SK-N-SH treated with all-trans-retinoic acid at 6 μM for 48 hours (cell line): ENCODE measurements at regions not wholly inside any gene's neighbourhood (a gene's known extent, or its start where the extent isn't known, plus 50 kb on each side); places are given as distances from the start of the nearest gene placed in this dataset.

Experiments
- ATAC-seq: fragments of 200-7000 bp; cut with Tn5 transposase; 3 replicates; pipeline ENCODE4 v1.9.1; 2020; ENCODE audit warnings: mild to moderate bottlenecking, moderate library complexity
- ARNTL ChIP-seq: fragments of 450-650 bp; formaldehyde crosslinking; IDR thresholded peaks from 2 replicates; pipeline ENCODE4 v1.5.0; 2020; ENCODE audit warnings: low read depth, mild to moderate bottlenecking, moderate library complexity, borderline replicate concordance
- BACH2 ChIP-seq: fragments of 250-450 bp; sonication (Bioruptor Pico); IDR thresholded peaks from 2 replicates; pipeline ENCODE4 v1.9.0; 2021; ENCODE audit warnings: mild to moderate bottlenecking, borderline replicate concordance
- CSDC2 ChIP-seq: fragments of 250-450 bp; sonication (Bioruptor Pico); IDR thresholded peaks from 2 replicates; pipeline ENCODE4 v1.5.0; 2020; ENCODE audit warnings: mild to moderate bottlenecking, moderate library complexity
- ESRRG ChIP-seq: fragments of 250-450 bp; sonication (Bioruptor Pico); IDR thresholded peaks from 2 replicates; pipeline ENCODE4 v1.6.1; 2021; ENCODE audit warnings: mild to moderate bottlenecking
- ISL1 ChIP-seq: fragments of 250-450 bp; sonication (Bioruptor Pico); IDR thresholded peaks from 2 replicates; pipeline ENCODE4 v2.1.2; 2022; ENCODE audit warnings: mild to moderate bottlenecking, moderate library complexity
- OSR1 ChIP-seq: fragments of 250-450 bp; sonication (Bioruptor Pico); IDR thresholded peaks from 2 replicates; pipeline ENCODE4 v1.8.0; 2022; ENCODE audit warnings: moderate library complexity, mild to moderate bottlenecking, inconsistent platforms
- PPARA ChIP-seq: fragments of 250-450 bp; sonication (Bioruptor Pico); IDR thresholded peaks from 2 replicates; pipeline ENCODE4 v1.5.0; 2020; ENCODE audit warnings: mild to moderate bottlenecking, borderline replicate concordance
- RARB ChIP-seq: fragments of 250-450 bp; sonication (Bioruptor Pico); IDR thresholded peaks from 2 replicates; pipeline ENCODE4 v1.8.0; 2021; ENCODE audit warnings: mild to moderate bottlenecking, moderate library complexity
- TCF4 ChIP-seq: fragments of 250-450 bp; sonication (Bioruptor Pico); IDR thresholded peaks from 2 replicates; pipeline ENCODE4 v1.8.0; 2021; ENCODE audit warnings: mild to moderate bottlenecking, moderate library complexity, borderline replicate concordance
- TOX ChIP-seq: fragments of 250-450 bp; sonication (Bioruptor Pico); IDR thresholded peaks from 2 replicates; pipeline ENCODE4 v1.8.0; 2021; ENCODE audit warnings: mild to moderate bottlenecking, moderate library complexity, borderline replicate concordance
- ZC3H10 ChIP-seq: fragments of 250-450 bp; sonication (Bioruptor Pico); IDR thresholded peaks from 2 replicates; pipeline ENCODE4 v1.5.1; 2021; ENCODE audit warnings: mild to moderate bottlenecking, moderate library complexity
- ZFP3 ChIP-seq: fragments of 250-450 bp; sonication (Bioruptor Pico); IDR thresholded peaks from 2 replicates; pipeline ENCODE4 v1.5.0; 2020; ENCODE audit warnings: mild to moderate bottlenecking, moderate library complexity
- ZFP30 ChIP-seq: fragments of 450-650 bp; formaldehyde crosslinking; IDR thresholded peaks from 2 replicates; pipeline ENCODE4 v1.5.0; 2022; ENCODE audit warnings: mild to moderate bottlenecking, moderate library complexity
- ZNF565 ChIP-seq: fragments of 450-650 bp; formaldehyde crosslinking; conservative IDR thresholded peaks from 2 replicates; pipeline ENCODE4 v1.5.0; 2020; ENCODE audit warnings: low read depth, mild to moderate bottlenecking, moderate library complexity
- ZNF70 ChIP-seq: fragments of 450-650 bp; formaldehyde crosslinking; IDR thresholded peaks from 2 replicates; pipeline ENCODE4 v1.5.0; 2020; ENCODE audit warnings: mild to moderate bottlenecking, moderate library complexity
- ZNF8 ChIP-seq: fragments of 450-650 bp; formaldehyde crosslinking; IDR thresholded peaks from 2 replicates; pipeline ENCODE4 v1.5.0; 2020; ENCODE audit warnings: mild to moderate bottlenecking, moderate library complexity
- TF ChIP-seq, protein P1 (sequence below): fragments of 250-450 bp; sonication (Bioruptor Pico); IDR thresholded peaks from 2 replicates; pipeline ENCODE4 v1.5.1; 2021; ENCODE audit warnings: mild to moderate bottlenecking, moderate library complexity
- TF ChIP-seq, protein P2 (sequence below): fragments of 250-450 bp; sonication (Bioruptor Pico); IDR thresholded peaks from 2 replicates; pipeline ENCODE4 v1.8.0; 2021; ENCODE audit warnings: low read depth, mild to moderate bottlenecking, moderate library complexity, borderline replicate concordance
- TF ChIP-seq, protein P3 (sequence below): fragments of 250-450 bp; sonication (Bioruptor Pico); IDR thresholded peaks from 2 replicates; pipeline ENCODE4 v1.8.0; 2020; ENCODE audit warnings: mild to moderate bottlenecking, moderate library complexity, borderline replicate concordance
- TF ChIP-seq, protein P4 (sequence below): fragments of 250-450 bp; sonication (Bioruptor Pico); IDR thresholded peaks from 2 replicates; pipeline ENCODE4 v1.5.1; 2020; ENCODE audit warnings: low read depth, mild to moderate bottlenecking, moderate library complexity
- TF ChIP-seq, protein P5 (sequence below): fragments of 250-450 bp; sonication (Bioruptor Pico); IDR thresholded peaks from 2 replicates; pipeline ENCODE4 v1.5.0; 2020; ENCODE audit warnings: mild to moderate bottlenecking, moderate library complexity

DNA sequence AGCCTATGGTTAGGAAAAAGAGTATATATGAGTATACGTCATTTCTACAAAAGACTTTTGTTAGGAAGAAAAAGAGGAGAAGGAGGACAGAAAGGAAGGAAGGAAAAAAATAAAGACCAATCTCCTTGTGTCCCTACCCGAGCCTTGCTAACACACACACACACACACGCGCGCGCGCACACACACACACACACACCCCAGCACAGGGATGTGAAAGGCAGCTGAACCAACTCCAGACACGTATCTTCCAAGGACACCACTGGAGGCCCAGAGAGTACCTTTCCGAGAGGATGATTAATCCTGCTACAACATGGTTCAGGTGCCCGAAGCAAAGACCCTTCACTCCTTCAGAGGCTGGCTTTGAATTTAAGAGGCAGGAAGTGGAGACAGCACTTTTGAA is 56.9 kb upstream of the GALNT10 start:
- no peak for TF ChIP-seq ESRRG
- TF ChIP-seq ISL1 (CRISPR knock-in tag): no peak
- TF ChIP-seq PPARA (CRISPR knock-in tag): no peak
- TF ChIP-seq ZFP3 (CRISPR knock-in tag): no peak
- no peak for TF ChIP-seq RARB (CRISPR knock-in tag)
- TF ChIP-seq ZC3H10 (CRISPR knock-in tag): no peak
- no peak for TF ChIP-seq TOX (CRISPR knock-in tag)
- TF ChIP-seq, protein P1, sequence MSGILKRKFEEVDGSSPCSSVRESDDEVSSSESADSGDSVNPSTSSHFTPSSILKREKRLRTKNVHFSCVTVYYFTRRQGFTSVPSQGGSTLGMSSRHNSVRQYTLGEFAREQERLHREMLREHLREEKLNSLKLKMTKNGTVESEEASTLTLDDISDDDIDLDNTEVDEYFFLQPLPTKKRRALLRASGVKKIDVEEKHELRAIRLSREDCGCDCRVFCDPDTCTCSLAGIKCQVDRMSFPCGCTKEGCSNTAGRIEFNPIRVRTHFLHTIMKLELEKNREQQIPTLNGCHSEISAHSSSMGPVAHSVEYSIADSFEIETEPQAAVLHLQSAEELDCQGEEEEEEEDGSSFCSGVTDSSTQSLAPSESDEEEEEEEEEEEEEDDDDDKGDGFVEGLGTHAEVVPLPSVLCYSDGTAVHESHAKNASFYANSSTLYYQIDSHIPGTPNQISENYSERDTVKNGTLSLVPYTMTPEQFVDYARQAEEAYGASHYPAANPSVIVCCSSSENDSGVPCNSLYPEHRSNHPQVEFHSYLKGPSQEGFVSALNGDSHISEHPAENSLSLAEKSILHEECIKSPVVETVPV: no peak
- TF ChIP-seq, protein P2, sequence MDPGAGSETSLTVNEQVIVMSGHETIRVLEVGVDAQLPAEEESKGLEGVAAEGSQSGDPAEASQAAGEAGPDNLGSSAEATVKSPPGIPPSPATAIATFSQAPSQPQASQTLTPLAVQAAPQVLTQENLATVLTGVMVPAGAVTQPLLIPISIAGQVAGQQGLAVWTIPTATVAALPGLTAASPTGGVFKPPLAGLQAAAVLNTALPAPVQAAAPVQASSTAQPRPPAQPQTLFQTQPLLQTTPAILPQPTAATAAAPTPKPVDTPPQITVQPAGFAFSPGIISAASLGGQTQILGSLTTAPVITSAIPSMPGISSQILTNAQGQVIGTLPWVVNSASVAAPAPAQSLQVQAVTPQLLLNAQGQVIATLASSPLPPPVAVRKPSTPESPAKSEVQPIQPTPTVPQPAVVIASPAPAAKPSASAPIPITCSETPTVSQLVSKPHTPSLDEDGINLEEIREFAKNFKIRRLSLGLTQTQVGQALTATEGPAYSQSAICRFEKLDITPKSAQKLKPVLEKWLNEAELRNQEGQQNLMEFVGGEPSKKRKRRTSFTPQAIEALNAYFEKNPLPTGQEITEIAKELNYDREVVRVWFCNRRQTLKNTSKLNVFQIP: no peak
- TF ChIP-seq OSR1 (CRISPR knock-in tag): no peak
- TF ChIP-seq, protein P3, sequence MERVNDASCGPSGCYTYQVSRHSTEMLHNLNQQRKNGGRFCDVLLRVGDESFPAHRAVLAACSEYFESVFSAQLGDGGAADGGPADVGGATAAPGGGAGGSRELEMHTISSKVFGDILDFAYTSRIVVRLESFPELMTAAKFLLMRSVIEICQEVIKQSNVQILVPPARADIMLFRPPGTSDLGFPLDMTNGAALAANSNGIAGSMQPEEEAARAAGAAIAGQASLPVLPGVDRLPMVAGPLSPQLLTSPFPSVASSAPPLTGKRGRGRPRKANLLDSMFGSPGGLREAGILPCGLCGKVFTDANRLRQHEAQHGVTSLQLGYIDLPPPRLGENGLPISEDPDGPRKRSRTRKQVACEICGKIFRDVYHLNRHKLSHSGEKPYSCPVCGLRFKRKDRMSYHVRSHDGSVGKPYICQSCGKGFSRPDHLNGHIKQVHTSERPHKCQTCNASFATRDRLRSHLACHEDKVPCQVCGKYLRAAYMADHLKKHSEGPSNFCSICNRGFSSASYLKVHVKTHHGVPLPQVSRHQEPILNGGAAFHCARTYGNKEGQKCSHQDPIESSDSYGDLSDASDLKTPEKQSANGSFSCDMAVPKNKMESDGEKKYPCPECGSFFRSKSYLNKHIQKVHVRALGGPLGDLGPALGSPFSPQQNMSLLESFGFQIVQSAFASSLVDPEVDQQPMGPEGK (CRISPR knock-in tag): no peak
- TF ChIP-seq ZNF8: no peak
- TF ChIP-seq TCF4 (CRISPR knock-in tag): no peak
- no peak for TF ChIP-seq ZFP30 (CRISPR knock-in tag)
- no peak for TF ChIP-seq ZNF565 (CRISPR knock-in tag)
- TF ChIP-seq ARNTL: no peak
- no peak for TF ChIP-seq ZNF70 (CRISPR knock-in tag)
- TF ChIP-seq, protein P4, sequence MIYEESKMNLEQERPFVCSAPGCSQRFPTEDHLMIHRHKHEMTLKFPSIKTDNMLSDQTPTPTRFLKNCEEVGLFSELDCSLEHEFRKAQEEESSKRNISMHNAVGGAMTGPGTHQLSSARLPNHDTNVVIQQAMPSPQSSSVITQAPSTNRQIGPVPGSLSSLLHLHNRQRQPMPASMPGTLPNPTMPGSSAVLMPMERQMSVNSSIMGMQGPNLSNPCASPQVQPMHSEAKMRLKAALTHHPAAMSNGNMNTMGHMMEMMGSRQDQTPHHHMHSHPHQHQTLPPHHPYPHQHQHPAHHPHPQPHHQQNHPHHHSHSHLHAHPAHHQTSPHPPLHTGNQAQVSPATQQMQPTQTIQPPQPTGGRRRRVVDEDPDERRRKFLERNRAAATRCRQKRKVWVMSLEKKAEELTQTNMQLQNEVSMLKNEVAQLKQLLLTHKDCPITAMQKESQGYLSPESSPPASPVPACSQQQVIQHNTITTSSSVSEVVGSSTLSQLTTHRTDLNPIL (CRISPR knock-in tag): no peak
- no peak for TF ChIP-seq CSDC2 (CRISPR knock-in tag)
- TF ChIP-seq, protein P5, sequence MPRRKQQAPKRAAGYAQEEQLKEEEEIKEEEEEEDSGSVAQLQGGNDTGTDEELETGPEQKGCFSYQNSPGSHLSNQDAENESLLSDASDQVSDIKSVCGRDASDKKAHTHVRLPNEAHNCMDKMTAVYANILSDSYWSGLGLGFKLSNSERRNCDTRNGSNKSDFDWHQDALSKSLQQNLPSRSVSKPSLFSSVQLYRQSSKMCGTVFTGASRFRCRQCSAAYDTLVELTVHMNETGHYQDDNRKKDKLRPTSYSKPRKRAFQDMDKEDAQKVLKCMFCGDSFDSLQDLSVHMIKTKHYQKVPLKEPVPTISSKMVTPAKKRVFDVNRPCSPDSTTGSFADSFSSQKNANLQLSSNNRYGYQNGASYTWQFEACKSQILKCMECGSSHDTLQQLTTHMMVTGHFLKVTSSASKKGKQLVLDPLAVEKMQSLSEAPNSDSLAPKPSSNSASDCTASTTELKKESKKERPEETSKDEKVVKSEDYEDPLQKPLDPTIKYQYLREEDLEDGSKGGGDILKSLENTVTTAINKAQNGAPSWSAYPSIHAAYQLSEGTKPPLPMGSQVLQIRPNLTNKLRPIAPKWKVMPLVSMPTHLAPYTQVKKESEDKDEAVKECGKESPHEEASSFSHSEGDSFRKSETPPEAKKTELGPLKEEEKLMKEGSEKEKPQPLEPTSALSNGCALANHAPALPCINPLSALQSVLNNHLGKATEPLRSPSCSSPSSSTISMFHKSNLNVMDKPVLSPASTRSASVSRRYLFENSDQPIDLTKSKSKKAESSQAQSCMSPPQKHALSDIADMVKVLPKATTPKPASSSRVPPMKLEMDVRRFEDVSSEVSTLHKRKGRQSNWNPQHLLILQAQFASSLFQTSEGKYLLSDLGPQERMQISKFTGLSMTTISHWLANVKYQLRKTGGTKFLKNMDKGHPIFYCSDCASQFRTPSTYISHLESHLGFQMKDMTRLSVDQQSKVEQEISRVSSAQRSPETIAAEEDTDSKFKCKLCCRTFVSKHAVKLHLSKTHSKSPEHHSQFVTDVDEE: no peak
- no peak for ATAC-seq

DNA sequence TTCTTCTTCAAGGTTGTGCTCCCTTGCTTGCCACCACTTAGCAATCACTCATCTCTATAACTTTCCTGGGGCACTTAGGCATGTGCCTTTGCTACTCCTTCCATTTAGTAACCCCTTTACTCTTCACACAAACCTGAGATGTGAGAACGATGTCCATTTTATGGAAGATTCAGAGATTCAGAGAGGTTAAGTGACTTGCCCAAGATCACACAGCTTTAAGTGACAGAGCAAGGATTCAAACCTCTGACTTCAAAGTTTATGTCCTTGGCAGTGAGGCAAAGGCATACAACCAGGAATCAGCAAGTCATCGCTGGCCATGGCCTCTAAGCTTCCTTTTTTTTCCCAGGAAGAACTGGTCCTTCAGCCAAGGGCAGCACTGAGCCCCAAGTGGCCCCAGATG is 56.0 kb upstream of the GALNT10 start:
- TF ChIP-seq PPARA (CRISPR knock-in tag) (no peak), ZNF565 (CRISPR knock-in tag) (no peak), ZNF8 (no peak), ZNF70 (CRISPR knock-in tag) (no peak)
- TF ChIP-seq, all 23 proteins: peak for 0
- no peak for ATAC-seq

DNA sequence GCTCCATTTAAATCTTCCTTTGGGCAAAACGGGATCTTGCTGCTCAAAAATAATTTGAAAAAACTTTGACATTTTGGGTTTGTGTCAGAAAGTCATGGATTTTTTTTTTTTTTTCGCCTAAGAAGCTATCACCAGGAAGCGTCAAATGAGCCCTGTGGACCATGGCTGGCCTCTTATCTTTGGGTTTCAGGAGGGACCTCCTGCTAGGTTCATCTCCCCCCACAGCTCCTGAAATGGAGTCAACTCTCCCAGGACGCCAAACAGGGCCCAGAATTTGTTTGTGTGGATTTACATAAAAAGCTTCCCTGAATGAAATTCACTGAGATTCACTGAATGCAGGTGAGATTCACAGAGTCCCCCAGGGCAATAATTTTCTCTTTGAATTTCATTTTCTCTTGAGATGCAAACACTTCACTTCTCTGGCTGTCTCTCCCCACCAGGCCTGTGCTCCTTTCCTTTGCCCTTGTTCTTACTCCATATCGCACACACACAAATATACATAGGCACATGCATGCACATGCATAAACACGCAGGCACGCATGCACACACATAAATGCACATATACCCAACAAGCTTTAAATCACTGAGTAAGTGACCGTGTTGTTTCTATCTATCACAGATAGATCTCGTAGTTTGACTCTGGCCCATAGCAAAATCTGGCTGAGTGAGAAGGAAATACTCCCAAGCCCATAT is 55.3 kb upstream of the GALNT10 start:
- ATAC-seq: no peak
- TF ChIP-seq ZFP3 (CRISPR knock-in tag): no peak
- no peak for TF ChIP-seq ZNF70 (CRISPR knock-in tag)
- no peak for TF ChIP-seq TCF4 (CRISPR knock-in tag)
- no peak for TF ChIP-seq PPARA (CRISPR knock-in tag)
- no peak for TF ChIP-seq CSDC2 (CRISPR knock-in tag)
- no peak for TF ChIP-seq OSR1 (CRISPR knock-in tag)
- TF ChIP-seq ZNF8: no peak
- TF ChIP-seq, protein P3 (CRISPR knock-in tag): no peak
- TF ChIP-seq, protein P4 (CRISPR knock-in tag): no peak
- no peak for TF ChIP-seq ZC3H10 (CRISPR knock-in tag)
- TF ChIP-seq BACH2 (CRISPR knock-in tag): no peak
